ENCODE measurements at regions not wholly inside any gene's neighbourhood (a gene's known extent, or its start where the extent isn't known, plus 50 kb on each side); places are given as distances from the start of the nearest gene placed in this dataset.

GRCh38 chr15:31486906-31487695, 160.5 kb downstream of the KLF13 start:
- DNase-seq (ENCODE audit: low read depth in 2 of 2, low spot score in 1 of 2): no peak

GRCh38 chr15:31487811-31488436, 161.3 kb downstream of the KLF13 start:
- no peak for DNase-seq (ENCODE audit: low read depth in 2 of 2, low spot score in 1 of 2)

GRCh38 chr15:31488437-31489204, 162.0 kb downstream of the KLF13 start:
- DNase-seq (ENCODE audit: low read depth in 2 of 2, low spot score in 1 of 2): no peak

GRCh38 chr15:31489281-31489680, 162.6 kb downstream of the KLF13 start:
- no peak for DNase-seq (ENCODE audit: low read depth in 2 of 2, low spot score in 1 of 2)

- no peak for DNase-seq (ENCODE audit: low read depth in 2 of 2, low spot score in 1 of 2)
These were observed 163.4 kb downstream of the KLF13 start for GRCh38 chr15:31489801-31490646.

GRCh38 chr15:31494786-31495185, 168.2 kb downstream of the KLF13 start:
- no peak for DNase-seq (ENCODE audit: low read depth in 2 of 2, low spot score in 1 of 2)

- DNase-seq (ENCODE audit: low read depth in 2 of 2, low spot score in 1 of 2): no peak
These were observed 168.6 kb downstream of the KLF13 start for GRCh38 chr15:31495281-31495680.

GRCh38 chr15:31497838-31498237, 171.2 kb downstream of the KLF13 start:
- DNase-seq (ENCODE audit: low read depth in 2 of 2, low spot score in 1 of 2): no peak

- DNase-seq (ENCODE audit: low read depth in 2 of 2, low spot score in 1 of 2): no peak
These were observed 171.7 kb downstream of the KLF13 start for GRCh38 chr15:31498329-31498728.

GRCh38 chr15:31498756-31499155, 172.1 kb downstream of the KLF13 start:
- DNase-seq (ENCODE audit: low read depth in 2 of 2, low spot score in 1 of 2): no peak

- DNase-seq (ENCODE audit: low read depth in 2 of 2, low spot score in 1 of 2): no peak
These were observed 172.8 kb downstream of the KLF13 start for GRCh38 chr15:31499236-31499952.

- no peak for DNase-seq (ENCODE audit: low read depth in 2 of 2, low spot score in 1 of 2)
These were observed 173.5 kb downstream of the KLF13 start for GRCh38 chr15:31499953-31500765.

- no peak for DNase-seq (ENCODE audit: low read depth in 2 of 2, low spot score in 1 of 2)
These were observed 174.3 kb downstream of the KLF13 start for GRCh38 chr15:31500766-31501449.

GRCh38 chr15:31501536-31502157, 175.0 kb downstream of the KLF13 start:
- DNase-seq (ENCODE audit: low read depth in 2 of 2, low spot score in 1 of 2): no peak

GRCh38 chr15:31502541-31503229, 176.1 kb downstream of the KLF13 start:
- DNase-seq (ENCODE audit: low read depth in 2 of 2, low spot score in 1 of 2): no peak

- no peak for DNase-seq (ENCODE audit: low read depth in 2 of 2, low spot score in 1 of 2)
These were observed 176.6 kb downstream of the KLF13 start for GRCh38 chr15:31503256-31503655.

GRCh38 chr15:31503758-31504461, 177.3 kb downstream of the KLF13 start:
- no peak for DNase-seq (ENCODE audit: low read depth in 2 of 2, low spot score in 1 of 2)
